ENCODE measurements at regions not wholly inside any gene's neighbourhood (a gene's known extent, or its start where the extent isn't known, plus 50 kb on each side); places are given as distances from the start of the nearest gene placed in this dataset.
"Not testable (repeated sequence)": the region's sequence is repeated elsewhere in the genome, so short reads cannot be mapped to it uniquely, and the experiment has no call there.

GRCh38 chr3:11711876-11712275 is 68.2 kb upstream of the VGLL4 start:
- TF ChIP-seq ZFX (IDR thresholded peaks at IDR 0.05) (no peak), CTCF (conservative IDR thresholded peaks at IDR 0.05) (no peak)
- no peak overlapping the region for H3K27ac ChIP-seq

- TF ChIP-seq CTCF (conservative IDR thresholded peaks at IDR 0.05) (no peak), ZFX (IDR thresholded peaks at IDR 0.05) (no peak)
- H3K27ac ChIP-seq, result no peak overlapping the region
Measured at GRCh38 chr3:11709782-11710181, 66.1 kb upstream of the VGLL4 start.

GRCh38 chr3:11707084-11707483 is 63.4 kb upstream of the VGLL4 start:
- H3K27ac ChIP-seq, result not testable (repeated sequence)

- H3K27ac ChIP-seq, result no peak overlapping the region
- no peak for TF ChIP-seq CTCF (conservative IDR thresholded peaks at IDR 0.05)
- TF ChIP-seq ZFX (IDR thresholded peaks at IDR 0.05), result no peak
Measured at GRCh38 chr3:11706604-11707003, 62.9 kb upstream of the VGLL4 start.

GRCh38 chr3:11705049-11705448 is 61.3 kb upstream of the VGLL4 start:
- TF ChIP-seq CTCF (conservative IDR thresholded peaks at IDR 0.05) (no peak), ZFX (IDR thresholded peaks at IDR 0.05) (no peak)
- H3K27ac ChIP-seq, result no peak overlapping the region

GRCh38 chr3:11703146-11703545 is 59.4 kb upstream of the VGLL4 start:
- TF ChIP-seq CTCF (conservative IDR thresholded peaks at IDR 0.05), result no peak
- TF ChIP-seq ZFX (IDR thresholded peaks at IDR 0.05), result no peak
- no peak overlapping the region for H3K27ac ChIP-seq

GRCh38 chr3:11699083-11699427 is 55.3 kb upstream of the VGLL4 start:
- TF ChIP-seq ZFX (IDR thresholded peaks at IDR 0.05) (no peak), CTCF (conservative IDR thresholded peaks at IDR 0.05) (no peak)
- H3K27ac ChIP-seq, result no peak overlapping the region

GRCh38 chr3:11698326-11699082 is 54.8 kb upstream of the VGLL4 start:
- no peak overlapping the region for H3K27ac ChIP-seq
- TF ChIP-seq ZFX (IDR thresholded peaks at IDR 0.05) (no peak), CTCF (conservative IDR thresholded peaks at IDR 0.05) (no peak)

Measured in C4-2B (cell line).